CD14-positive monocyte (primary cell): ENCODE measurements at regions not wholly inside any gene's neighbourhood (a gene's known extent, or its start where the extent isn't known, plus 50 kb on each side); places are given as distances from the start of the nearest gene placed in this dataset.

Source experiments
- DNase-seq, 3 donors: peaks; one replicate each; pipeline ENCODE4 v3.0.0-alpha.2; 2011 to 2022
- H2AFZ ChIP-seq: 2 replicates; pipeline ENCODE4 v1.6.0; 2012; ENCODE audit warnings: mild to moderate bottlenecking, low read depth, low read length, inconsistent platforms; ENCODE audit not compliant: insufficient read depth, poor library complexity, severe bottlenecking
- H3K27ac ChIP-seq, 2 donors: 1 replicate in 1 of 2; 2 replicates in 1 of 2; pipeline ENCODE4 v1.5.1; 2012 to 2013; ENCODE audit warnings: low read length in 2 of 2, control low read depth in 1 of 2, inconsistent platforms in 1 of 2, low read depth in 1 of 2, mild to moderate bottlenecking in 1 of 2
- H3K27me3 ChIP-seq, 2 donors: one replicate each; pipeline versions ENCODE4 v1.6.0 to v1.6.1; 2011 to 2013; ENCODE audit warnings: low read length in 2 of 2; ENCODE audit not compliant: control insufficient read depth in 2 of 2, insufficient read depth in 2 of 2
- H3K36me3 ChIP-seq, 2 donors: replicated peaks in 1 of 2; 1 replicate in 1 of 2; 2 replicates in 1 of 2; pipeline versions ENCODE4 v1.5.1 to v1.6.1; 2012 to 2013; ENCODE audit warnings: low read length in 2 of 2, control low read depth in 1 of 2, inconsistent platforms in 1 of 2, mild to moderate bottlenecking in 1 of 2; ENCODE audit not compliant: insufficient read depth in 2 of 2, control insufficient read depth in 1 of 2
- H3K4me1 ChIP-seq, 2 donors: 1 replicate in 1 of 2; 2 replicates in 1 of 2; pipeline versions ENCODE4 v1.5.1 to v1.6.1; 2012 to 2013; ENCODE audit warnings: low read length in 2 of 2, control low read depth in 1 of 2, inconsistent platforms in 1 of 2, mild to moderate bottlenecking in 1 of 2, moderate library complexity in 1 of 2; ENCODE audit not compliant: insufficient read depth in 2 of 2, control insufficient read depth in 1 of 2
- H3K4me2 ChIP-seq: replicated peaks from 2 replicates; pipeline ENCODE3; 2012; ENCODE audit warnings: low read length, moderate library complexity, mild to moderate bottlenecking; ENCODE audit not compliant: poor library complexity, severe bottlenecking; ENCODE audit errors: extremely low read depth
- H3K4me3 ChIP-seq, 3 experiments: fragments of 200-600 bp in 1 of 3; sonication (generic) in 1 of 3; replicated peaks in 1 of 3; 1 replicate in 2 of 3; 2 replicates in 1 of 3; pipeline ENCODE4 v1.5.1; 2011 to 2013; ENCODE audit warnings: low read length in 3 of 3, mild to moderate bottlenecking in 3 of 3, control low read depth in 2 of 3, low read depth in 2 of 3, inconsistent platforms in 1 of 3, moderate library complexity in 1 of 3
- H3K79me2 ChIP-seq: 2 replicates; pipeline ENCODE4 v1.6.0; 2012; ENCODE audit warnings: mild to moderate bottlenecking, control low read depth, inconsistent platforms, low read length, moderate library complexity; ENCODE audit not compliant: insufficient read depth
- H3K9ac ChIP-seq: 2 replicates; pipeline ENCODE4 v1.6.0; 2017; ENCODE audit warnings: low read length, mild to moderate bottlenecking; ENCODE audit not compliant: insufficient read depth, poor library complexity, severe bottlenecking
- H3K9me3 ChIP-seq, 2 donors: replicated peaks in 1 of 2; 1 replicate in 1 of 2; 2 replicates in 1 of 2; pipeline versions ENCODE4 v1.5.1 to v1.6.1; 2012 to 2013; ENCODE audit warnings: low read length in 2 of 2, control low read depth in 1 of 2; ENCODE audit not compliant: control insufficient read depth in 1 of 2, insufficient read depth in 1 of 2
- H4K20me1 ChIP-seq: 2 replicates; pipeline ENCODE4 v1.6.0; 2012; ENCODE audit warnings: mild to moderate bottlenecking, low read length, control low read depth, moderate library complexity; ENCODE audit not compliant: insufficient read depth
- H3K27ac Mint-ChIP-seq, 7 donors: one replicate each; pipeline ENCODE4 v1.8.0; 2020; ENCODE audit warnings: mild to moderate bottlenecking in 7 of 7, mixed read lengths in 7 of 7, moderate library complexity in 6 of 7, inconsistent platforms in 2 of 7
- H3K27me3 Mint-ChIP-seq, 3 donors: one replicate each; pipeline ENCODE4 v1.8.0; 2021 to 2022; ENCODE audit warnings: low read depth in 3 of 3, mild to moderate bottlenecking in 3 of 3, mixed read lengths in 3 of 3, moderate library complexity in 3 of 3, inconsistent platforms in 1 of 3
- H3K36me3 Mint-ChIP-seq, 2 donors: one replicate each; pipeline ENCODE4 v1.8.0; 2020; ENCODE audit warnings: mixed read lengths in 2 of 2, inconsistent platforms in 1 of 2, mild to moderate bottlenecking in 1 of 2
- H3K4me1 Mint-ChIP-seq: one replicate; pipeline ENCODE4 v1.8.0; 2020; ENCODE audit warnings: mild to moderate bottlenecking, mixed read lengths
- H3K4me3 Mint-ChIP-seq, 2 donors: one replicate each; pipeline ENCODE4 v1.8.0; 2020; ENCODE audit warnings: mild to moderate bottlenecking in 2 of 2, mixed read lengths in 2 of 2, moderate library complexity in 1 of 2
- H3K9me3 Mint-ChIP-seq, 7 donors: one replicate each; pipeline ENCODE4 v1.8.0; 2020 to 2022; ENCODE audit warnings: mixed read lengths in 7 of 7, mild to moderate bottlenecking in 6 of 7, moderate library complexity in 6 of 7, inconsistent platforms in 2 of 7
- WGBS: methylation state at CpG from one replicate; pipeline ENCODE4 v1.1.5; 2013; ENCODE audit warnings: missing lambda C conversion rate; ENCODE audit not compliant: insufficient coverage; 5-methylcytosine and 5-hydroxymethylcytosine counted together
- intact Hi-C, 2 donors: fragments of 100-400 bp; cut with micrococcal nuclease; formaldehyde crosslinking; loops; one replicate each; pipeline versions ENCODE4 v1.15.0 to v1.15.1; 2023
- TF ChIP-seq, protein P1 (sequence below): fragments of 200-600 bp; IDR thresholded peaks from one replicate; pipeline ENCODE4 v1.8.0; 2022; ENCODE audit warnings: antibody characterized with exemption, mild to moderate bottlenecking

DNA sequence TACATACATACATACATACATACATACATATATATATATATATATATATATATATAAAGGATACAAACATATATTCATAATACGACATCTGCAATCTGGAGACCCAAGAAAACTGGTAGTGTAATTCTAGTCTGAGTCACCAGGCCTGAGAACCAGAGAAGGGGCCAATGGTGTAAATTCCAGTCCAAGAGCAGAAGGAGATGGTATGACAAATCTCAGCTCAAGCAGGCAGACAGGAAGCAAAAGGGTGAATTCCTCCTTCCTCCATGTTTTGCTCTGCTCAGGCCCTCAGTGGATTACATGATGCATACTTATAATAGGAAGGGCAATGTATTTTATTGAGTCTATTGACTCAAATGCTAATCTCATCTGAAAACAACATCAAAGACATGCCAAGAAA is 1060.4 kb upstream of the TMPRSS15 start:
- H4K20me1 ChIP-seq = no peaks in the 10 kb centered on the region
- no peaks in the 10 kb centered on the region for H3K4me1 ChIP-seq
- Mint-ChIP-seq H3K9me3 (peaks cover 0 to 9% (median 6%) of the 10 kb centered on the region in 7 donors), H3K27ac (peak overlapping the region in 1 of 7 donors; percentile 11), H3K36me3 (no peaks in the 10 kb centered on the region), H3K4me3 (no peak overlapping the region), H3K27me3 (no peaks in the 10 kb centered on the region), H3K4me1 (no peaks in the 10 kb centered on the region)
- no peak overlapping the region for H3K4me2 ChIP-seq
- peaks cover 0 to 3% of the 10 kb centered on the region in 2 donors for H3K9me3 ChIP-seq
- intact Hi-C loops = no loop called here
- no peak overlapping the region for H3K27ac ChIP-seq
- TF ChIP-seq, protein P1, sequence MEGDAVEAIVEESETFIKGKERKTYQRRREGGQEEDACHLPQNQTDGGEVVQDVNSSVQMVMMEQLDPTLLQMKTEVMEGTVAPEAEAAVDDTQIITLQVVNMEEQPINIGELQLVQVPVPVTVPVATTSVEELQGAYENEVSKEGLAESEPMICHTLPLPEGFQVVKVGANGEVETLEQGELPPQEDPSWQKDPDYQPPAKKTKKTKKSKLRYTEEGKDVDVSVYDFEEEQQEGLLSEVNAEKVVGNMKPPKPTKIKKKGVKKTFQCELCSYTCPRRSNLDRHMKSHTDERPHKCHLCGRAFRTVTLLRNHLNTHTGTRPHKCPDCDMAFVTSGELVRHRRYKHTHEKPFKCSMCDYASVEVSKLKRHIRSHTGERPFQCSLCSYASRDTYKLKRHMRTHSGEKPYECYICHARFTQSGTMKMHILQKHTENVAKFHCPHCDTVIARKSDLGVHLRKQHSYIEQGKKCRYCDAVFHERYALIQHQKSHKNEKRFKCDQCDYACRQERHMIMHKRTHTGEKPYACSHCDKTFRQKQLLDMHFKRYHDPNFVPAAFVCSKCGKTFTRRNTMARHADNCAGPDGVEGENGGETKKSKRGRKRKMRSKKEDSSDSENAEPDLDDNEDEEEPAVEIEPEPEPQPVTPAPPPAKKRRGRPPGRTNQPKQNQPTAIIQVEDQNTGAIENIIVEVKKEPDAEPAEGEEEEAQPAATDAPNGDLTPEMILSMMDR = no peak
- WGBS = no CpG with 5 or more reads among the region's 1 CpG
- H3K27me3 ChIP-seq = no peaks in the 10 kb centered on the region
- no peak overlapping the region for H2AFZ ChIP-seq
- no peak overlapping the region for H3K4me3 ChIP-seq
- H3K79me2 ChIP-seq = no peaks in the 10 kb centered on the region
- H3K36me3 ChIP-seq = no peaks in the 10 kb centered on the region
- DNase-seq = no peak
- H3K9ac ChIP-seq = no peak overlapping the region

DNA sequence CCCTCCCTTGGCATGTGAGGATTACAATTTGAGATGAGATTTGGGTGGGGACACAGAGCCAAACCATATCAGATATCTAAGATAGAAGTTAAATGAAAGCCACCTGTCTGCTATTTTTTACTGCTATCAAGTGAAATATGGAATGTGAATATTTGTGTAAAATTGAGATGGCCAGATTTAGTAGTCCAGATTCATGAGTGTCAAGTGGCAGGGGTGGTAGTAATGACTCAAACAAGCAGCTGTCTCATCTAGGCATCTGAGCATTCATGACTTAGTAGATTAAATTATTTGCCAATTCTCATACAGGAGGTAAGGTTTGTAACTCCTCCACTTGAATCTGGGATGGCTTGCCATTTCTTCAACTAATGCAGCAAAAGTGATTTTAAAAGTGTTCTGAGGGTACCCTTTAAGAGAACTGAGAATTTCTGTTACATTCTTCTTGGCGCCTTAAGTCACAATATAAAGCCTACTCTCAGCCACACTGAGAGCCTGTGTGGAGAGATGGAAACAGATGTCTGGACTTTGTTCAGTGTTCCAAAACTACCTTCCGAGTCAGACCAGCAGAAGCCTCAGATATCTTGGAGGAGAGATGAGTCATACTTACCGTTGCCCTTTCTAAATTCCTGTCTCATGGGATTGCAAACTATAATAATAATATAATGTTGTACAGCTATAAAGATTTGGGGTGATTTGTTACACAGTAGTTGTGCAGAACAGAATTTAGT is 1065.6 kb upstream of the TMPRSS15 start:
- H3K27me3 Mint-ChIP-seq = no peaks in the 10 kb centered on the region
- H3K4me3 ChIP-seq = no peak overlapping the region
- H3K9me3 ChIP-seq = peaks cover 0 to 19% of the 10 kb centered on the region in 2 donors
- no peaks in the 10 kb centered on the region for H3K27me3 ChIP-seq
- intact Hi-C loops = no loop called here
- no peaks in the 10 kb centered on the region for H3K79me2 ChIP-seq
- WGBS = no CpG with 5 or more reads among the region's 3 CpGs
- no peak overlapping the region for H3K27ac ChIP-seq
- H3K36me3 ChIP-seq = no peaks in the 10 kb centered on the region
- H2AFZ ChIP-seq = no peak overlapping the region
- TF ChIP-seq, protein P1 = no peak
- H3K36me3 Mint-ChIP-seq = no peaks in the 10 kb centered on the region
- no peaks in the 10 kb centered on the region for H3K4me1 Mint-ChIP-seq
- H3K4me2 ChIP-seq = no peak overlapping the region
- no peak overlapping the region for H3K27ac Mint-ChIP-seq
- no peak overlapping the region for H3K4me3 Mint-ChIP-seq
- no peak for DNase-seq
- no peaks in the 10 kb centered on the region for H4K20me1 ChIP-seq
- peaks cover 2 to 19% (median 9%) of the 10 kb centered on the region in 7 donors for H3K9me3 Mint-ChIP-seq
- no peaks in the 10 kb centered on the region for H3K4me1 ChIP-seq
- H3K9ac ChIP-seq = no peak overlapping the region
